ENCODE measurements at regions not wholly inside any gene's neighbourhood (a gene's known extent, or its start where the extent isn't known, plus 50 kb on each side); places are given as distances from the start of the nearest gene placed in this dataset.
"Not testable (repeated sequence)": the region's sequence is repeated elsewhere in the genome, so short reads cannot be mapped to it uniquely, and the experiment has no call there.

DNA sequence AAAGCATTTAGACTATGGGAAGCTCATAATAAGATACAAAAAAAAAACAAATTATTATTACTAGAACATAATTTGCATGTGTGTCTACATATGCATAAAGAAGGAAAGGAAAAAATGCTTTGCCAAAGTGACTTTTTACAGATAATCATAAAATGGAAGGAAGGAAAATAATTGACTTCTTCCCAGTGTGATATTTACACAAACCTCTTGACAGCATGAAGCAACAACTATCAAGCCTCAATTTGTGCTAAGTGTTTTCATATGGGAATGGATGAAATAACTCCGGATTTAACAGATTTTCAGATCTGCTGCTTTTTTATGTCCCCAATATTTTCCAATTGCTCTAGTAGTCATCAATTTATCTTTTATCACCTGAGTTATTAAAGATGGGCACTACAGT lies 275.9 kb upstream of the REG3G start:
- intact Hi-C loops (cut with DNase I) = no loop called here
- TF ChIP-seq, protein P1, sequence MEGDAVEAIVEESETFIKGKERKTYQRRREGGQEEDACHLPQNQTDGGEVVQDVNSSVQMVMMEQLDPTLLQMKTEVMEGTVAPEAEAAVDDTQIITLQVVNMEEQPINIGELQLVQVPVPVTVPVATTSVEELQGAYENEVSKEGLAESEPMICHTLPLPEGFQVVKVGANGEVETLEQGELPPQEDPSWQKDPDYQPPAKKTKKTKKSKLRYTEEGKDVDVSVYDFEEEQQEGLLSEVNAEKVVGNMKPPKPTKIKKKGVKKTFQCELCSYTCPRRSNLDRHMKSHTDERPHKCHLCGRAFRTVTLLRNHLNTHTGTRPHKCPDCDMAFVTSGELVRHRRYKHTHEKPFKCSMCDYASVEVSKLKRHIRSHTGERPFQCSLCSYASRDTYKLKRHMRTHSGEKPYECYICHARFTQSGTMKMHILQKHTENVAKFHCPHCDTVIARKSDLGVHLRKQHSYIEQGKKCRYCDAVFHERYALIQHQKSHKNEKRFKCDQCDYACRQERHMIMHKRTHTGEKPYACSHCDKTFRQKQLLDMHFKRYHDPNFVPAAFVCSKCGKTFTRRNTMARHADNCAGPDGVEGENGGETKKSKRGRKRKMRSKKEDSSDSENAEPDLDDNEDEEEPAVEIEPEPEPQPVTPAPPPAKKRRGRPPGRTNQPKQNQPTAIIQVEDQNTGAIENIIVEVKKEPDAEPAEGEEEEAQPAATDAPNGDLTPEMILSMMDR (IDR thresholded peaks at IDR 0.05) = no peak
- no peak overlapping the region for H3K27ac ChIP-seq
- no peak overlapping the region for H3K4me3 ChIP-seq
- DNase-seq (ENCODE audit: low spot score in 2 of 2) = no peak
- H3K36me3 ChIP-seq = no peaks in the 10 kb centered on the region
- H3K27me3 ChIP-seq = no peaks in the 10 kb centered on the region
- no peaks in the 10 kb centered on the region for H3K9me3 ChIP-seq
- no peaks in the 10 kb centered on the region for H3K4me1 ChIP-seq

DNA sequence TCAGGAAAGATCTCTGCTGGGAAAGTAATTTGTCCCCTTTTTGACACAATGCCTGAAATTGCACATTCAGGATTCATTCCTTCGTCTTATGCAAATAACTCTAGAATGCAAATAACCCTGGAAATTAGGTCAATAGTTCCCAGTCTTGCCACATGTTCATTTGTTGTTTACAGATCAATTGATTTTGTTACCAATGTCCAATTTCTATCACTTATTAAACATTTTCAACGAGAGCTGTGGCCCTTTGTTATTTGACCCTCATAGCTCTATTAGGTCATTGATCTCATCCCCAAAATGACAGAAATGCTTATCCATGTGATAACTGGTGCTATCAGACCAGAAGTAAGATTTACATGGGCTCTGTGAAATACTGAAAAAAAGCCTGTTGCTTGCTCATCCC lies 275.3 kb upstream of the REG3G start:
- no peak overlapping the region for H3K27ac ChIP-seq
- H3K4me1 ChIP-seq = no peaks in the 10 kb centered on the region
- intact Hi-C loops (cut with DNase I) = no loop called here
- H3K36me3 ChIP-seq = no peaks in the 10 kb centered on the region
- no peaks in the 10 kb centered on the region for H3K9me3 ChIP-seq
- DNase-seq (ENCODE audit: low spot score in 2 of 2) = no peak
- no peaks in the 10 kb centered on the region for H3K27me3 ChIP-seq
- no peak overlapping the region for H3K4me3 ChIP-seq
- TF ChIP-seq, protein P1 (IDR thresholded peaks at IDR 0.05) = no peak

DNA sequence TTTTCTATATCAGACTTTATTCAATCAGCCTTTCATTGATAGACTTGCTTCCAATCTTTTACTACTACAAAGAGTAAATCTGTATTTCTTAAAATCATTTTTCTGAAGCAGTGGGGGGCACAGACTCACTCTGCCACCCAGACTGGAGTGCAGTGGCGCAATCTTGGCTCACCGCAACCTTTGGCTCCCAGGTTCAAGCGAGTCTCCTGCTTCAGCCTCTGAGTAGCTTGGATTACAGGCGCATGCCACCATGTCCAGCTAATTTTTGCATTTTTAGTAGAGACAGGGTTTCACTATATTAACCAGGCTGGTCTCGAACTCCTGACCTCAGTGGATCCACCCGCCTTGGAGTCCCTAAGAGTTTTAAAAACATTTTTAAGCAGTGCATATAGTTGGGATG lies 270.6 kb upstream of the REG3G start:
- no peaks in the 10 kb centered on the region for H3K36me3 ChIP-seq
- H3K9me3 ChIP-seq = no peaks in the 10 kb centered on the region
- TF ChIP-seq, protein P1 (IDR thresholded peaks at IDR 0.05) = no peak

DNA sequence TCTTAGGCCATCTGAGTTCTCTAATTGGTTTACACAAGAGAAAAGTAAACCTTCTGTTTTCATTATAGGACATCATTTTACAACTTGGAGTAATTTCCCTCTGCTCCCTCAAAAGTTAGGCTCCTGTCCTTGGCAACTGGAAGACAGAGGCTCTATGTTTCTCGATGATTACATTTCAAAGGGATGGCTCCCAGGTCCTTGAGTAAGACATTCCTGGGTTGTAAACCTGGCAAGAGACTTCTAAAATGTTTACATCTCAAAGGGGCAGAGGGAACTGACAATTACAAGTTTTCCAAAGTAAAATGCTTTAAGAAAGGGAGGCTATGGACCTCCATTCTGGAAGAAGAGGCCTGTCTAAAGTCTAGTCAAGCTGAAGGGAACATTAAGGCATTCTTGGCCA lies 268.3 kb upstream of the REG3G start:
- intact Hi-C loops (cut with DNase I) = no loop called here
- no peak for DNase-seq (ENCODE audit: low spot score in 2 of 2)
- Histone ChIP-seq H3K4me1 (no peaks in the 10 kb centered on the region), H3K4me3 (no peak overlapping the region), H3K9me3 (peaks cover 5 to 11% of the 10 kb centered on the region in 2 donors), H3K27ac (no peak overlapping the region), H3K36me3 (no peaks in the 10 kb centered on the region), H3K27me3 (no peaks in the 10 kb centered on the region)
- TF ChIP-seq, protein P1 (IDR thresholded peaks at IDR 0.05) = no peak

More for the DNA sequence above, 270.6 kb upstream of the REG3G start:
- H3K27ac ChIP-seq = no peak overlapping the region
- H3K27me3 ChIP-seq = no peaks in the 10 kb centered on the region
- H3K4me3 ChIP-seq = no peak overlapping the region
- DNase-seq (ENCODE audit: low spot score in 2 of 2) = no peak
- intact Hi-C loops (cut with DNase I) = no loop called here
- no peaks in the 10 kb centered on the region for H3K4me1 ChIP-seq

DNA sequence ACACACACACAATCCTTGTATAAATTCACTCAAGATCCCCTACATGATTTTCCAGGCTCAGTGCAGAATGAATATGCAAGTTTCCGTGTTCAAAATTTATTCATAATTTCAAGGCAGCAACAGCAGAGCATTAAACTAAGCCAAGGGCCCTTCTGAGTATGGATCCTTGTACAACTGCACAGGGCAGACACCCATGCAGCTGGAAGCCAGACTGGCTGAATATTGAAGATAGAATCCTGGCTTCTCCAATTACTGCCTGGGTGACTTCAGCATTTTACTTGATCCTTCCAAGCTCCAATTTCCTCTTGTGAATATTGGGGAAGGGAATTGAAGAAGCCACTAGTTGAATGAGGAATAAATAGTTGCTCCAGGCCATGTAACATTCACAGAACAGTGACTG lies 267.9 kb upstream of the REG3G start:
- no peak overlapping the region for H3K27ac ChIP-seq
- no peaks in the 10 kb centered on the region for H3K36me3 ChIP-seq
- H3K27me3 ChIP-seq = no peaks in the 10 kb centered on the region
- H3K4me3 ChIP-seq = no peak overlapping the region
- TF ChIP-seq, protein P1 (IDR thresholded peaks at IDR 0.05) = no peak
- intact Hi-C loops (cut with DNase I) = no loop called here
- no peak for DNase-seq (ENCODE audit: low spot score in 2 of 2)
- no peaks in the 10 kb centered on the region for H3K4me1 ChIP-seq
- H3K9me3 ChIP-seq = peaks cover 8 to 11% of the 10 kb centered on the region in 2 donors

DNA sequence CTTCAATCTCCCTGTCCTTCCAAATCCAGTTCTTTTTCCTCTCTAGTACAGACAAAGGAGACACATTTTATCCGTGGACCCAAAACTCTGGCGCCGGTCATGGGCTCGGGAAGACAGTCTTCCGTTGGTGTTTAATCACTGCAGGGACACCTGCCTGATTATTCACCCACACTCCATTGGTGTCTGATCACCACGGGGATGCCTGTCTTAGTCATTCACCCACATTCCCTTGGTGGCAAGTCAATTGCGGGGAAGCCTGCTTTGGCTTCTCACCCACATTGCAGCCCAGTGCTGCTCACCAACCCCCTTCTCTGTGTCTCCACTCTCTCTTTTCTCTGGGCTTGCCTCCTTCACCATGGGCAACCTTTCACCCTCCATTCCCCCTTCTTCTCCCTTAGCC lies 266.7 kb upstream of the REG3G start:
- H3K27ac ChIP-seq; H3K27me3 ChIP-seq; H3K36me3 ChIP-seq; DNase-seq (ENCODE audit: low spot score in 2 of 2); intact Hi-C loops (cut with DNase I); H3K4me1 ChIP-seq; H3K4me3 ChIP-seq: not testable (repeated sequence)
- H3K9me3 ChIP-seq = peaks cover 8 to 11% of the 10 kb centered on the region in 2 donors
